GM21381 (cell line): ENCODE measurements at regions not wholly inside any gene's neighbourhood (a gene's known extent, or its start where the extent isn't known, plus 50 kb on each side); places are given as distances from the start of the nearest gene placed in this dataset.
A peak's percentile ranks its signal among the peaks of the same experiment; 100 is the strongest.

Experiments
- ATAC-seq: cut with Tn5 transposase; IDR thresholded peaks from one replicate; pipeline ENCODE4 v1.9.1; 2021; ENCODE audit warnings: mild to moderate bottlenecking, moderate library complexity; ENCODE audit not compliant: unreplicated experiment

- no peak for ATAC-seq
Observed at GRCh38 chr5:93122446-93122845, 458.6 kb downstream of the NR2F1-AS1 start.

DNA sequence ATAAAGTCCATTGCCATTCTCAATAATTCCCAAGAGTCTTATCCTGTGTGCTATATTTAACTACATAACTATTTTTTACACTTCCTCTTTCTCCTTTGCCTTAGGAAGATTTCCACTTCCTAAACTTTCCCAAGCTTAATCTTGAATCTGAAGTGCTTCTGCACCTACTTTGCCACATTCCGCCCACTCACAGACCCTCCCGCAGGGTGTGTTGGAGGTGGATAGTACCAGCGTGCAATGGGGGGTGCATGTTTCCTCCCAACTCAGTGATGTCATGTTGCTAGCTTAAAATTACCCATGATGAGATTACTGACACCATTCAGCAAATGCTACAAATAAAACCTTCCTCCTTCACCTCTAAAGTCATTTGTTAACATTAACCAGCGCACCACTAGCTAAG lies 460.2 kb downstream of the NR2F1-AS1 start:
- no peak for ATAC-seq

- no peak for ATAC-seq
Observed at GRCh38 chr5:93120051-93120450, 461.0 kb downstream of the NR2F1-AS1 start.

DNA sequence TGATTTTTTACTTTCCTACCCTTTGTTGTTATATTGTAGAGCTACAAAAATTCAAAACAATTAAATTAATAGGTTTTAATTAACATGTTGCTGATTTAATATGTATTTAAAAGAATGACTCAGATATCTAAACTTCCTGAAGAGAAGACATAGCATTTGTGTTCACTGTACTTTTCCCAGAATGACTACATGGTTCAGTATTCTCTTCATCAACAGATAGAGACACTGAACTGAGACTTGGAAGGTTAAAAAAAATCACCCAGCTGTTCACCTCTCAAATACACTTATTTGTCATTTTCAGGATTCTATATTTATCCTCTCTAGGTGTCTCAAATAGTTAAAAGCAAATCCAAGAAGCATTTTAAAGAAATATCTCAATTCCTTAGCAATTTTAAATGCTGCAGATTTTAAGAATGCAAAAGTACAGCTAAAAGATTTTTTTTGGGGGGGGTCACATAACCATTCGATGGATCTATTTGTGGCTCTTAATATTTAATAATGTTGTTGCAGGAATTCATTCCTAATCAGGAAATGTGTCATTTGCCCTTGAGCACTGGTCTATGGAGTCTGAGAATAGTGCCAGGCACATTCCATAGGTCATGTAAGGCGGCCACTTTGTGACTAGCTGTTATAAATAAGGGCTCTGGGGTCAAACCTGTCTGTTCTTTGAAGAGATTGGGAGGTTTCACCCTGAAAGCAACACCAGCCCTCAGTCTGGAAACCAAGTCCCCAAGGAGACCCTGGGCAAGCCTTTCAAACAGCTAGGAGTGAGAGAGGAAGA lies 463.1 kb downstream of the NR2F1-AS1 start:
- ATAC-seq: no peak

DNA sequence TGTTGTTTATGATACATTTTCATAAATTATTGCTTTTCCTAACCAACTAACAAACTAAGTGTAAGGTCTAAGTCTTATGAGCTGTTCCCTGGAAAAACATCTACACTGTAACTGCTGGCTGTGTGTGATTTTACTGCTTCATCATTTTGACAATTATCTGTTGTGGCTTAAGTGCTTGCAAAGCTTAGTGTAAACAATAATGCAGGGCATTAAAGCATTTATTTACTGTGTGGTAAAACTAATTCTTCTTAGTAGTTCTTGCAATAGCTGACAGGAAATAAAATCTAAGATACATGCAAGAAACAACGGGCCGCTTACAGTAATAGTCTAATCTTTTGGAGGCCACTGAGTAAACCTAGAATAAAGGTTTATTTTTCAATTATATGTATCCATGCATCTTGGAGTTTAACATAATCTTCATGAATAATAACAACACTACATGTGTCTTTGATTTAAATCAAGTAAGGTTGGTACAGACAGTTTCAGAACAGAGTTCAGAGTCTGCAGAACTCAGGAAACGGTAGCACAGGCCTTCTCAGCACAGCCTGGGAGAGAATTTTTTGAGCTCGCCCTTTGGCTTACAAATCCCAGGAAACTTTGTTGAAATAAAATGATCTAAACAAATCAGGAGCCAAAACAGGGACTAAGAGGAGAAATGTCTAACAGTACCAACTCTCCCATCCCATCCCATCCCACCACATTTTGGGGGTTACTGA lies 473.1 kb downstream of the NR2F1-AS1 start:
- no peak for ATAC-seq

DNA sequence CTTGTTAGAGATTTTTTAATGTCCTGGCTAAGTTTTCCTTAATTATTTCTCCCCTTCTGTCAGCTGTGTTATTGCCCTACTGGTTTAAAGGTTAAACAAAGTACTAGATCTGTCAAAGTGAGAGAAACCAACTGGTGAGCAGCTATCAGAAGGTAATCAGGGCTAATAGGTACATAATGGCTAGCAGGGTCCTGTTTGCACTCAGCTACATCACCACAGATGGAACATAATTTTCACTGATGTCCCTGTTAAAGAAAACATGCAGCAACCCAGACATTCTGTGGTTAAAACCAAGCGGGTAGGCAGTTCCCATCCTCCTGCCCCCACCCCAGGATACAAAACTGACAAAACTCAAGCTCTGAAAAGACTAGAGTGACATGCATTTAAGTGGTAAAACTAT lies 473.9 kb downstream of the NR2F1-AS1 start:
- ATAC-seq: no peak

GRCh38 chr5:93101661-93102060 lies 479.4 kb downstream of the NR2F1-AS1 start:
- ATAC-seq: no peak

GRCh38 chr5:93100976-93101375 lies 480.0 kb downstream of the NR2F1-AS1 start:
- no peak for ATAC-seq

DNA sequence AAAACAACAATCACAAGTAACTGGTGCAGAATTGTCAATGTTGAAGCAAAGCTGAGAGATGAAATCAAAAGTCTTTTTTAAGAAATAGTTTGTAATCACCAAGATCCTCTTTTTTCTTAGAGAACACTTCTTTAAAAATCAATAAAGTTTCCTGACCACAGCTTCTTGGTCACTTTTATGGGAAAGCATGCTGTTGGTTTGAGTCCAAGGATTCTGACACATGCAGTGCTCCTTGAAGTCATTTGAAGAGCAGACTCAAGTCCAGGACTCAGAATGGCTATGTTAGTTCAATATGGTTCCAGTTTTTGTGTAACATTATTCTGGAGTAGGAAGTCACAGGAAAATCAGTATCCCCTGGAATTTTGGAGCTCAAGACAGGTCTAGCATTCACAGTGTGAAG lies 480.6 kb downstream of the NR2F1-AS1 start:
- no peak for ATAC-seq

DNA sequence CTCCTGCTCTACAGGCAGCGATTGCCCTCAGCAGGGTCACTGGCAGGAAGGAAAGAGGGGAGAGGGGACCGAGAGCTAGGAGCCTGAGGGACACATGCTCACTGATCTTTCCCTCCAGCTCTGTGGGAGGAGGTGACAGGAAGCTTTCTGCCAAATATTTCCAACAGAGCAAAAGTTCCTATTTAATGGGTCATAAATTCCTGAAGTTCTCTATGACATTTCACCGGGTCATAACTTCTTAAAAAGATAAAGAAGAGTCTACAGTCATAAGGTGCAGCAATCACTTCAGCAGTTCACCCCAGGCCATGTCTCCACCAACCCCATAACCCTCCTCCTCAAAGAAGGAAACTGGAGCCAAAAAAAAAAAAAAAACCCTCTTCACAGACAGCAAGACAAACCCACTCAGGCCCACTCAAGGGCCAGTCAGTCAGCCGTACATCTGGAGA lies 481.1 kb downstream of the NR2F1-AS1 start:
- no peak for ATAC-seq

DNA sequence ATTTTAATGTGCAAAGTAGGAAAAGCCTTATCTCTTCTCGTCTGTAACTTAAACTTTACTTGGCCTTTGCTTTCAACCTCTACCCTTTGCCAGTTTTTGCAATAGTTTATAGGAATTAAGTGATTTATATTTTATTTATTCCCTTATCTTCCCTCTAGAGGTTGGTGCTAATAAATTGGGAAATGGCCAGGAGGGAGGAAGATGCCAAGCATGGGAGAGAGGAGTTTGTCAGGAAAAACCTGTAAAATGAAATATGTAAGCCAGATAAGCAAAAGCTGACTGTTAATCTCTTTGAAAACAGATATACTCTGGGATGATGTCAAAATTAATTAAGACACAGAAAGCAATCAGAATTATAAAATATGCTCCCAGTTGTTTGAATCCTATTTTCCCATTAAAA lies 484.5 kb downstream of the NR2F1-AS1 start:
- no peak for ATAC-seq

GRCh38 chr5:93092349-93093105 lies 488.5 kb downstream of the NR2F1-AS1 start:
- ATAC-seq: no peak

GRCh38 chr5:93090698-93091097 lies 490.3 kb downstream of the NR2F1-AS1 start:
- ATAC-seq: no peak

GRCh38 chr5:93088592-93089389 lies 492.2 kb downstream of the NR2F1-AS1 start:
- ATAC-seq: no peak

DNA sequence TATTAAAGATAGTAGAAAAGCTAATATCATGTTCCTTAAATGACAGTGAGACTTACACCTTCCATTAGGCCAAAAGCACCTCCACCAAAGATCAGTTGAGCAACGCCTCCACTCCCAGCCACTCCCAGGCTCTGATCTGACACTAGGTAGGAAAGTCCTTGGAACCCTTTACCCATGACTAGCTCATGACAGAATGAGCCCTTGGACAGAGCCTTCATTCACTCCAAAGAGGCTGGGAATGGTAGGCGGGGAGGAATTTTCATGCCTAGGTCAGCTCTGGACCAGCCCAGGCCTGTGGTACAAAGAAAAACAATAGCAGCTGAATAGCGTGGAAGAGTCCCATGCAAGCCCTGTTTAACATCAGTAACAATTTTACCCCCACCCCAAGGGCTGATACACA lies 493.7 kb downstream of the NR2F1-AS1 start:
- ATAC-seq: no peak

GRCh38 chr5:93082981-93083380 lies 498.0 kb downstream of the NR2F1-AS1 start:
- ATAC-seq: no peak

DNA sequence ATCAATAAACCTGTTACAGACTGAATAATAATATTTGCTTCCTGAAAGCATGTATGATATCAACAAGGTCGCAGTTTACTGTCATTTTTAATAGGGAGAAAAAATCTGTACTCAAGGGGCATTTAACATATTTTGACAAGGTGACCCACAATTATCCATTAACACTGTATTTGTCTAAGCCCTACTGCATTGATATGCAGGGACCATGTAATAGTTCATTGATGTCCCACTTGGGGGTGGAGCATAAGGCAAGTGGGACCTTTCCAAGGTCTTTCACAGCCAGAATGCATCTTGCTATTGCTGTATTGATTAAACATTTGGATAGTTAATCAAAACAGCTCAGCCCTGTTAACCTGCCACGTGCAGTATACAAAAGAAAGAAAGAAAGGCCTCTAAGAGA lies 502.0 kb downstream of the NR2F1-AS1 start:
- no peak for ATAC-seq

DNA sequence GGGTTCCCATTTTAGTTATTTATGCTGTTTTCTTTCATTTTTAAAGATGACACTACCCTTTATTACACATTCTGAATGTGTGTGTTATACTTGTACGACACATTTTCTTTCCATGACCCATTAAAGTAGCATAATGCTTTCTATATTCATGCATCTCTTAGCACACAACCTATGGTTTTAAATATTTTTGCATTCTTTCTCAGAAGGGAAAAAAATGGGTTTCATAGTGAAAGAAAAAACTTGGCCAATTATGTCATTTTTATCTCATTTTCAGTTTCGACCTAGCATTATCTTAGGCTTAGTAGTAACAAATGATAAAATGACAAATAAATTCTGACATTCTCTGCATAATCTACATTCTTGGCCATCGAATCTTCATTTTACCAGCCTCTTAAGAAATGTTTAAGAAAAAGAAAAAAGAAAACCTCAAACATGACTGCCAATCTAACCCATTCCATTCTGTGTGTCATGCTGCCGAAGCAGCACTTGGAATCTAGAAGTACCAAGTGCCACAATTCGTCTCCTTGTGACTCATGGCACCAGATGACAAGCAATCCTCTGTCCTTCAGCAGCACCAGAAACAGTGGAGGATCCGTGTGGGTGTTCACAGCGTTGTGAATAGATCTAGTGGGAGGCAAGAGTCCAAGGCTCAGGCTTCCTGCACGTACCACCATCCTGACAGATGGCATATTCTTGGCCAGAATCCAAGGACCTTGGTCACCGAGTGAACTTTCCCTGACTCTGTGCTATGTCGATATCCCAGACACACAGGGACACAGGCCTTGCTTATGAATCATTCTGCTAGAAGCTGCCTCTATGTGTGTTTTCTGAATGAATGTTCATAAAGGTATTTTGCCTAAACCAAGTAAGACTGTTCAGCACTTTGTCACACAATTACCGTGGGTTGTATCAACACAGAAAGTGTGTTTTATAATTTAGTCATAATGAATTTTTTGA lies 502.7 kb downstream of the NR2F1-AS1 start:
- peak; percentile 51 for ATAC-seq

- ATAC-seq: no peak
Observed at GRCh38 chr5:93076566-93076965, 504.5 kb downstream of the NR2F1-AS1 start.

- ATAC-seq: no peak
Observed at GRCh38 chr5:93076096-93076495, 504.9 kb downstream of the NR2F1-AS1 start.
